ENCODE measurements at regions not wholly inside any gene's neighbourhood (a gene's known extent, or its start where the extent isn't known, plus 50 kb on each side); places are given as distances from the start of the nearest gene placed in this dataset.

GRCh38 chr15:47445723-47446392, 271.4 kb upstream of the SEMA6D start:
- no peak overlapping the region for H3K4me3 ChIP-seq (ENCODE audit: low read depth, low read length)
- TF ChIP-seq MYC (IDR thresholded peaks at IDR 0.05; ENCODE audit: low read depth, low read length) = no peak
- no peak for TF ChIP-seq MAX (IDR thresholded peaks at IDR 0.05; ENCODE audit: low read depth, low read length)
- TF ChIP-seq POLR2A (IDR thresholded peaks at IDR 0.05; ENCODE audit: extremely low read depth, insufficient read length) = no peak
- TF ChIP-seq CTCF (IDR thresholded peaks at IDR 0.05; ENCODE audit: low read depth, low read length) = no peak
- DNase-seq (ENCODE audit: low read depth) = no peak

GRCh38 chr15:47460795-47461573, 256.3 kb upstream of the SEMA6D start:
- no peak overlapping the region for H3K4me3 ChIP-seq (ENCODE audit: low read depth, low read length)
- TF ChIP-seq POLR2A (IDR thresholded peaks at IDR 0.05; ENCODE audit: extremely low read depth, insufficient read length) = no peak
- no peak for TF ChIP-seq CTCF (IDR thresholded peaks at IDR 0.05; ENCODE audit: low read depth, low read length)
- no peak for TF ChIP-seq MAX (IDR thresholded peaks at IDR 0.05; ENCODE audit: low read depth, low read length)
- no peak for TF ChIP-seq MYC (IDR thresholded peaks at IDR 0.05; ENCODE audit: low read depth, low read length)
- DNase-seq (ENCODE audit: low read depth) = peak; percentile 15

- DNase-seq (ENCODE audit: low read depth) = no peak
These were observed 255.6 kb upstream of the SEMA6D start for GRCh38 chr15:47461652-47462141.

GRCh38 chr15:47466357-47466756, 250.9 kb upstream of the SEMA6D start:
- TF ChIP-seq POLR2A (IDR thresholded peaks at IDR 0.05; ENCODE audit: extremely low read depth, insufficient read length) (no peak), MYC (IDR thresholded peaks at IDR 0.05; ENCODE audit: low read depth, low read length) (no peak), CTCF (IDR thresholded peaks at IDR 0.05; ENCODE audit: low read depth, low read length) (no peak), MAX (IDR thresholded peaks at IDR 0.05; ENCODE audit: low read depth, low read length) (no peak)
- DNase-seq (ENCODE audit: low read depth) = no peak
- H3K4me3 ChIP-seq (ENCODE audit: low read depth, low read length) = no peak overlapping the region

More at GRCh38 chr15:47461652-47462141, 255.6 kb upstream of the SEMA6D start:
- TF ChIP-seq POLR2A (IDR thresholded peaks at IDR 0.05; ENCODE audit: extremely low read depth, insufficient read length) (no peak), CTCF (IDR thresholded peaks at IDR 0.05; ENCODE audit: low read depth, low read length) (no peak), MYC (IDR thresholded peaks at IDR 0.05; ENCODE audit: low read depth, low read length) (no peak), MAX (IDR thresholded peaks at IDR 0.05; ENCODE audit: low read depth, low read length) (no peak)
- H3K4me3 ChIP-seq (ENCODE audit: low read depth, low read length) = no peak overlapping the region

- DNase-seq (ENCODE audit: low read depth) = no peak
- H3K4me3 ChIP-seq (ENCODE audit: low read depth, low read length) = no peak overlapping the region
- TF ChIP-seq POLR2A (IDR thresholded peaks at IDR 0.05; ENCODE audit: extremely low read depth, insufficient read length) = no peak
- TF ChIP-seq CTCF (IDR thresholded peaks at IDR 0.05; ENCODE audit: low read depth, low read length) = peak; percentile 2
- TF ChIP-seq MYC (IDR thresholded peaks at IDR 0.05; ENCODE audit: low read depth, low read length) = no peak
- TF ChIP-seq MAX (IDR thresholded peaks at IDR 0.05; ENCODE audit: low read depth, low read length) = no peak
These were observed 246.3 kb upstream of the SEMA6D start for GRCh38 chr15:47470983-47471382.
